SH-SY5Y (cell line): ENCODE measurements at regions not wholly inside any gene's neighbourhood (a gene's known extent, or its start where the extent isn't known, plus 50 kb on each side); places are given as distances from the start of the nearest gene placed in this dataset.

Source experiments
- GATA2 ChIP-seq: IDR thresholded peaks from 2 replicates; pipeline ENCODE4 v1.6.1; 2011; ENCODE audit warnings: mild to moderate bottlenecking, low read depth, low read length
- GATA3 ChIP-seq: IDR thresholded peaks from 2 replicates; pipeline ENCODE4 v1.6.1; 2011; ENCODE audit warnings: low read depth, mild to moderate bottlenecking, low read length, moderate library complexity

GRCh38 chr1:213521206-213521605 lies 466.6 kb upstream of the PROX1 start:
- TF ChIP-seq GATA3 (no peak), GATA2 (no peak)
